GM19468 (cell line): ENCODE measurements at regions not wholly inside any gene's neighbourhood (a gene's known extent, or its start where the extent isn't known, plus 50 kb on each side); places are given as distances from the start of the nearest gene placed in this dataset.
"Not testable (repeated sequence)": the region's sequence is repeated elsewhere in the genome, so short reads cannot be mapped to it uniquely, and the experiment has no call there.

Experiments used
- ATAC-seq: cut with Tn5 transposase; IDR thresholded peaks from one replicate; pipeline ENCODE4 v1.9.1; 2021; ENCODE audit warnings: mild to moderate bottlenecking, moderate library complexity, moderate number of reproducible peaks; ENCODE audit not compliant: unreplicated experiment; ENCODE audit errors: extremely low read depth

GRCh38 chr1:116290085-116290705, 82.8 kb upstream of the ATP1A1 start:
- ATAC-seq, result no peak

GRCh38 chr1:116291024-116291423, 82.0 kb upstream of the ATP1A1 start:
- ATAC-seq, result no peak

DNA sequence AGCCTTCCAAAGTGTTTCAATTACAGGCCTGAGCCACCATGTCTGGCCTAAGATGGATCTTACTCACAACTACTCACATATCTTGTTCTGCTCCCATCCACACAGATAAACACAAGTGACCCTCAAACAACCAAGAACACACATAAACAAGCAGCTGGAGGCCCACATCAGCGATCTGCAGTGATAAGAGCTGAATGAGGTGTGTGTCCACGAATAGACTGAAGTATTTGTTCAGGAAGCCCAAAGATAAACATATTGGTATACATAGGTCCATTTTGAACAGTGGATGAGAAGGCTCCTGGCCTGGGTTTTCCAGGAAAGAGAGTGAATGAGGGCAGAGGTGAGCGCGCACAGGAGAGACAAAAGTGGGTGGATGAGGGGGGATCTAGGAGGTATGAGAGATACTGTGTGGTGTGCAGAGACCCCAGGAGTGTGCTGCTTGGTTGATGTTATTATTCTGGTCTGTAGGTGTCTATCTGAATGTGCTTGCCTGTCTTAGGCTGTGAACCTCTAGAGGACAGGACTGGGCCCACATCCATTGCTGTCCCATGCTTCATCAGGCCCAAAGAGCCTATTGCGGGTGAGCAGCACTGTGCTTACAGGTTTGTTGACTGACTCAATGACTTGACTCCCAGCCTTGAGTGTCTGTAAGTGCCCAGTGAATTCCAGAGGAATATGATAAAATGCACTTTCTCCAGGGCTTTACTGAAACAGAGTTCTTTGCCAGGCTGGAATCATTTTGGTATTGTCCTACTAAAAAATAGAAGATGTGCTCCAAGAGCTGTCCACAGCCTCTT, 79.9 kb upstream of the ATP1A1 start:
- ATAC-seq, result no peak

- ATAC-seq, result no peak
Observed at GRCh38 chr1:116297495-116298212, 75.4 kb upstream of the ATP1A1 start.

GRCh38 chr1:116298213-116298579, 74.8 kb upstream of the ATP1A1 start:
- not testable (repeated sequence) for ATAC-seq

DNA sequence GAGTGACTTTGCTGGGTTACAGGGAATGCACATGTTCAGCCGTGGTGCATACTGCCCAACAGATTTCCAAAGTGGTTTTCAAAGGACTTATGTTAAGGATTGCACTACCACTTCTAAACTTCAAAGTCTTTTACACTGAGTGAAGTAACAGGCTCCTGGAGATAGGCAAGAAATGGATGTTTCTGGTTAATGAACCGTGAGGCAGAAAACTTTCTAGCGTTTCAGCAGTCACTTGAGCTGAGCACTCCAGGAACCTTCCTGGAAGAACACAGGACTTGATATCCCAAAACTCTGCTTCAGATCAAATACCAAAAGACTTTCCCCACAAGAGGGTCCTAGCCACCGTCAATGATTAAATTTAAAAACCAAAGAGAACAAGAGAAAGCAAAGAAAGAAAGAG, 74.3 kb upstream of the ATP1A1 start:
- ATAC-seq, result no peak

DNA sequence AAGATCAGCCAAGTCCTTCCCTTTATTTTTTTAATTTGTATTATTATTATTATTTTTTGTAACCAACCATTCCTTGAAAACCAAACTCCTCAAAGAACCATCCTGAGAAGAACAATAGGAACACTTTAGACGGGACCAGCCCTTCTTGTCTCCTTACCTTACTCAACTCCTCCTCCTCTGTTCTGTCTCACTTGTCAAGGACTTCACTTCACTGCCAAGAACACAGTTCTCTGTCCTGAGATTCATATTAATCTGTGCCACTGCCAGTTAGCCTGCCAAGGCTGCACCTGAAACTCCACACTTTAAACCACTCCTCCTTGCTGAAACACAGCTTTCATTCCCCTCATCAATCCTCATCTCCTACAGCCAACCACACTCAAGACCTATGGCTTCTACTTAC, 73.8 kb upstream of the ATP1A1 start:
- no peak for ATAC-seq

GRCh38 chr1:116302281-116302680, 70.8 kb upstream of the ATP1A1 start:
- ATAC-seq, result no peak

DNA sequence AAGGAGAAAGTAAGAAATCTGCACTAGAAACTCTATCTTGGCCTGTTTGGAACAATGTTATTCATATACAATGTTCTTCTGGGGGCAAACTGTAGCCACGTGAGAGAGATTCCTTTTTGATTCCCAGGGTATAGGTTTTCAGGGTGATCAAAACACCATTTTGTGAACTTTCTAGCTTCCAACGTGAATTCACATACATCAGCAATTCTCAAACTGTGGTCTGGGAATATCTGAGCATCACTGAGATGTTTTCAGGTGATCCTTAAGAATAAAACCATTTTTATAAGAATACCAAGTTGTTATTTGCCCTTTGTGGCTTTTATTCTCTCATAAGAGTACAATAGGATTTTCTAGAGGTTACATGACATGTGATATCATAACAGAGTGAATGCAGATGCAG, 66.9 kb upstream of the ATP1A1 start:
- no peak for ATAC-seq

DNA sequence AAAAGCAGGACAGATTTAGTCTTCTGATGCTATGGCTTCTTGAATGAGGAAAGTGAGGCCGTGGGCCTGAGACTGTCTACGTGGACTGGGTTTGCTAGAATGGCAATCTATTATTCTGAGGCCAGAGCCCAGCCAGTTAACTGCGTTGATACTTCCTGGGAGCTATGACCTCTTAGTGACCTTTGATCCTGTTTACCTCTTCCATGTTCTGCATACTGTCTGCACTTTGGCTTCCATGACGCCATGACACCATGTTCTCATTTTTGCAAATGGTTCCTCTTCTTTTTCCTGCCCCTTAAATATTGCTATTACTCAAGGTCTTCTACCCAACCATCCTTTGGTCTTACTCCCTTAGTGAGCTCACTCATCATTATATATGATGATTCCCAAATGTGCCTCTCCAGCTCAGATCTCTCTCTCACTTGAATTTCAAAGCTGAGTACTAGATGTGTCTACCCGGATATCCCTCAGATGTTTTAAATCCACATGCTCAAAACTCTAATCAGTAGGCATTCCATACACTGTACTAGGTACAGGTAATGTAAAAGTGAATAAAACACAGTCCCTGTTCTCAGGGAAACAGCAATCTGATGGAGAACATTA, 66.1 kb upstream of the ATP1A1 start:
- no peak for ATAC-seq

GRCh38 chr1:116308276-116308675, 64.8 kb upstream of the ATP1A1 start:
- ATAC-seq, result no peak

DNA sequence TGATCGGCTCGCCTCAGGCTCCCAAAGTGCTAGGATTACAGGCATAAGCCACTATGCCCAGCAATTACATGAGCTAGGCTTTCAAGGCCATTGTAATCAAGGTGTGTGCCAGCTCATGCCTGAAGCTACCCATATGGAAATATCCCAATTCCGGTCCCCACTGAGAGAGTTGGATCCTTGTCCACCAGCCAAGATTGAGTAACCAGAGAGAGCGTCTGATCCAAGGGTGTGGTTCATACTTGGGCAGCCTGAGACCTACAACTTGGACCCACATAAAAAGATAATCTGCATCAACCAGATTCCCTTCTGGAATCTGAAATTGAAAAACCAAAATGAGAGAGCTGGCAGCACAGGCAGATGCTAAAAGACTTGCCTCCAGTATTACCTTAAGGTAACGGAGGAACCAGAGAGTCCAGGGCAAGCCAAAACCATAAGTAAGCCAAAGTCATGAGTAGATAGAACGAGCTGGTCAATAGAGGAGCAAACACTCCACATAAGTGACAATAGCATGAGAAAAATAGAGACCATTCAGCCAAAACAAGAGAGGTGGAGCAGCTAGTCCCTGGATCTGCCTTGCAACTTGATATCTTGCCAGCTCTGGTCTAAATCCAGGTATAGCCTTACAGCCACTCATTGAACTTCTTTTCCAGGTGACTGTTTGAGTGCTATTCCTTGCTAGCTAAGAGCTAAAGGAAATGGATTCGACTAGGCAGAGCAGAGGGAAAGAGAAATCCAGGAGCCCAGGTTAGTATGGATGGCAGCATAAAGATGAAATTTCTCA, 63.8 kb upstream of the ATP1A1 start:
- no peak for ATAC-seq

- ATAC-seq, result no peak
Observed at GRCh38 chr1:116310180-116310579, 62.9 kb upstream of the ATP1A1 start.

- ATAC-seq, result no peak
Observed at GRCh38 chr1:116311193-116311592, 61.9 kb upstream of the ATP1A1 start.

- no peak for ATAC-seq
Observed at GRCh38 chr1:116311756-116312680, 61.0 kb upstream of the ATP1A1 start.

DNA sequence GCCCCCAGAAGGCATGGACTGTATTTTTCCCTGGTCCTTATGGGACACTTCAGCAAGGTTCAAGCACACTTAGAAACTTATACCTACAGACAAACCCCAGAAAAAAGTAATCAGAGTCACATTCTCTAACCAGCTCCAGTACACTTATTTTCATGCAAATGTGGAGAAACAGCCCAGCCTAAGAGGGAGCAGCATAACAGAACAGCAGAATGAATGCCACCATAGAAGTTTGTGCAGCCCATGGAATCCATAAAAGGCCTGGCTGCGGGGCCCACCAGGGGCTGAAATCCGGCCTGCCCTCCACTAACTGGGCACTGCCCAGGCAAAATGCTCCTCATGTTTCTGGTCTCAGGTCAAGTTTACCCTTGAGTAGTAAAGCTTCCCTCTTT, 60.4 kb upstream of the ATP1A1 start:
- no peak for ATAC-seq

DNA sequence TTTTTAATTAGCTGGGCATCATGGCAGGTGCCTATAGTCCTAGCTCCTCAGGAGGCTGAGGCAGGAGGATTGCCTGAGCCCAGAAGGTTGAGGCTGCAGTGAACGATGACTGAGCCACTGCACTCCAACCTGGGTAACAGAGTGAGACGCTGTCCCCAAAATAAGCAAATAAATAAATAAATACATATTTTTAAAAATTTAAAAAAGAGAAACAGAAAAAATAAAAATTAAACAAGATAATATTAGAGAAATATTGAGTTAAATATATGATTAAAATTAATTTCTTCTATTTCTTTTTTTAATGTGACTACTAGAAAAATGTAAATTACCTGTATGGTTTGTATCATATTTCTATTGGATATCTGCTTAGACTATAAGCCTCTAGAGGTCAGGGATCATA, 59.3 kb upstream of the ATP1A1 start:
- no peak for ATAC-seq

DNA sequence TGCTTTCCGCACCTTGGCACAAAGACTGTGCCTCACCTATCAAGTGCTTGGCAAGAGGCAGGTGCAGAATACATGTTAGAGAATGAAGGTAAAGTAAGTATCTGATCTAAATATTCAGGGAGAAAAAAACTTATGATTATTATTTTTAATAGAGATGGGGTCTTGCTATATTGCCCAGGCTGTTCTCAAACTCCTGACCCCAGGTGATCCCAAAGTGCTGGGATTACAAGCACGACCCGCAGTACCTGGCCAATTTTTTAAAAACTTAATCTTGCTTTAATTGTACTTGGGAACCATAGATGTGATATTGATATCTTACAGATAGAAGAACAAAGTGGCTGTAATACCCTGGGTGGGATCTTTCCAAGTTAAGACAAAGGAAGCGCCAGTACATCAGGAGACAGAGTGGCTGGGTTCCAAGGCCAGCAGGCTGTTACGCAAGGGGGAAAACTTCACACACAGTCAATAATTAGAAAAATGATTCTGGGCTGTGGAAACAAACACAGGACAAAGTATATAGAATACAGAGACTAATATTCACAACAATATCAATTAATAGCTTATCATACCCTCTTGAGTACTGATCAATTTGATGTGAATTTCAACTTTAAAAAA, 58.6 kb upstream of the ATP1A1 start:
- ATAC-seq, result no peak

GRCh38 chr1:116316373-116316772, 56.7 kb upstream of the ATP1A1 start:
- ATAC-seq, result no peak
